PC-3 (cell line): ENCODE measurements at regions not wholly inside any gene's neighbourhood (a gene's known extent, or its start where the extent isn't known, plus 50 kb on each side); places are given as distances from the start of the nearest gene placed in this dataset.

ENCODE experiments used
- EZH2phosphoT487 ChIP-seq: fragments of 300-600 bp; sonication (generic); IDR thresholded peaks from 2 replicates; pipeline ENCODE4 v1.6.1; 2018; ENCODE audit warnings: mild to moderate bottlenecking, antibody characterized with exemption, low read length, borderline replicate concordance
- TF ChIP-seq, protein P1 (sequence below): fragments of 300-600 bp; sonication (generic); conservative IDR thresholded peaks from 2 replicates; pipeline ENCODE4 v1.5.1; 2017; ENCODE audit warnings: antibody characterized with exemption, low read depth, mild to moderate bottlenecking, low read length

GRCh38 chr9:126205845-126206498, 120.7 kb upstream of the MVB12B start:
- TF ChIP-seq, protein P1, sequence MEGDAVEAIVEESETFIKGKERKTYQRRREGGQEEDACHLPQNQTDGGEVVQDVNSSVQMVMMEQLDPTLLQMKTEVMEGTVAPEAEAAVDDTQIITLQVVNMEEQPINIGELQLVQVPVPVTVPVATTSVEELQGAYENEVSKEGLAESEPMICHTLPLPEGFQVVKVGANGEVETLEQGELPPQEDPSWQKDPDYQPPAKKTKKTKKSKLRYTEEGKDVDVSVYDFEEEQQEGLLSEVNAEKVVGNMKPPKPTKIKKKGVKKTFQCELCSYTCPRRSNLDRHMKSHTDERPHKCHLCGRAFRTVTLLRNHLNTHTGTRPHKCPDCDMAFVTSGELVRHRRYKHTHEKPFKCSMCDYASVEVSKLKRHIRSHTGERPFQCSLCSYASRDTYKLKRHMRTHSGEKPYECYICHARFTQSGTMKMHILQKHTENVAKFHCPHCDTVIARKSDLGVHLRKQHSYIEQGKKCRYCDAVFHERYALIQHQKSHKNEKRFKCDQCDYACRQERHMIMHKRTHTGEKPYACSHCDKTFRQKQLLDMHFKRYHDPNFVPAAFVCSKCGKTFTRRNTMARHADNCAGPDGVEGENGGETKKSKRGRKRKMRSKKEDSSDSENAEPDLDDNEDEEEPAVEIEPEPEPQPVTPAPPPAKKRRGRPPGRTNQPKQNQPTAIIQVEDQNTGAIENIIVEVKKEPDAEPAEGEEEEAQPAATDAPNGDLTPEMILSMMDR: no peak
- TF ChIP-seq EZH2phosphoT487: no peak
